ENCODE measurements at regions not wholly inside any gene's neighbourhood (a gene's known extent, or its start where the extent isn't known, plus 50 kb on each side); places are given as distances from the start of the nearest gene placed in this dataset.

DNA sequence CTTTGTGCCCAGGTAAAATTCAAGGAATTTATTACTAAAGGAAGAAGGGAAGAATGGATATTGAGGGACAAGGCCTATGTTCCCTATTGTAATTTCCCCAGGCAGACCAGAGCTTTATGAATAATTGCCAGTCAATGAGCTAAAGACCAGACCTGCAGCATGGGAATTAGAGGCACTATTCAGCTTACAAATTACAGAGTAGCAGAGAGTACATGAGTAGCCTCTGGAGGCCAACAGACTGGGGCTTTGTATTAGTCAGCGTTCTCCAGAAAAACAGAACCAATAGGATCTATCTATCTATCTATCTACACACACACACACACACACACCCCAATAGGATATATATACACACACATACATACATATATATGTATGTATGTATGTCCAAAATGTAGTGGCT, 120.0 kb upstream of the RPH3A start:
- Histone ChIP-seq H3K23ac (ENCODE audit: low read depth, low read length, poor library complexity) (no peak overlapping the region), H3K4me2 (ENCODE audit: insufficient read depth, low read length, poor library complexity, severe bottlenecking) (no peak overlapping the region), H3K14ac (ENCODE audit: low read length) (no peak overlapping the region), H2AK5ac (ENCODE audit: low read depth, low read length) (no peak overlapping the region), H2AFZ (ENCODE audit: low read length) (no peak overlapping the region), H3K4me1 (ENCODE audit: control insufficient read depth in 2 of 2, insufficient read depth in 1 of 2, low read depth in 1 of 2, low read length in 2 of 2) (no peaks in the 10 kb centered on the region), H2BK5ac (ENCODE audit: low read length) (no peak overlapping the region), H3K27ac (replicated peaks; ENCODE audit: low read length) (no peak overlapping the region), H3K9ac (ENCODE audit: low read depth, low read length, poor library complexity) (no peak overlapping the region), H3K9me3 (replicated peaks in 1 of 2; ENCODE audit: control insufficient read depth in 2 of 2, insufficient read depth in 1 of 2, low read depth in 1 of 2, low read length in 2 of 2) (no peaks in the 10 kb centered on the region), H3K4me3 (ENCODE audit: low read length in 2 of 2) (no peak overlapping the region), H3K36me3 (replicated peaks in 1 of 2; ENCODE audit: control insufficient read depth in 2 of 2, insufficient read depth in 2 of 2, low read length in 2 of 2) (no peaks in the 10 kb centered on the region), H2BK15ac (ENCODE audit: low read length) (no peak overlapping the region), H4K91ac (ENCODE audit: low read depth, low read length, poor library complexity) (no peak overlapping the region), H3K18ac (ENCODE audit: low read length) (no peak overlapping the region), H2BK12ac (ENCODE audit: low read length) (no peak overlapping the region), H3K79me1 (ENCODE audit: low read depth, low read length) (no peaks in the 10 kb centered on the region), H3K27me3 (ENCODE audit: control insufficient read depth in 3 of 3, insufficient read depth in 3 of 3, low read depth in 1 of 3, low read length in 3 of 3) (peaks cover 0 to 31% (median 0%) of the 10 kb centered on the region in 3 experiments), H3K4ac (ENCODE audit: low read length) (no peak overlapping the region), H4K8ac (ENCODE audit: low read depth, low read length) (no peak overlapping the region), H2BK120ac (ENCODE audit: low read depth, low read length) (no peak overlapping the region)
- no CpG with 5 or more reads among the region's 1 CpG for WGBS, 2 donors (ENCODE audit: extremely low coverage in 2 of 2, insufficient read length in 2 of 2, insufficient replicate concordance in 1 of 2)
- no peak for DNase-seq (ENCODE audit: low spot score)

GRCh38 chr12:112674539-112674938, 117.0 kb upstream of the RPH3A start:
- Histone ChIP-seq H2AK5ac (ENCODE audit: low read depth, low read length) (no peak overlapping the region), H2BK15ac (ENCODE audit: low read length) (no peak overlapping the region), H2BK5ac (ENCODE audit: low read length) (no peak overlapping the region), H3K23ac (ENCODE audit: low read depth, low read length, poor library complexity) (no peak overlapping the region), H2AFZ (ENCODE audit: low read length) (no peak overlapping the region), H2BK120ac (ENCODE audit: low read depth, low read length) (no peak overlapping the region), H3K27ac (replicated peaks; ENCODE audit: low read length) (no peak overlapping the region), H3K4me1 (ENCODE audit: control insufficient read depth in 2 of 2, insufficient read depth in 1 of 2, low read depth in 1 of 2, low read length in 2 of 2) (no peaks in the 10 kb centered on the region), H3K36me3 (replicated peaks in 1 of 2; ENCODE audit: control insufficient read depth in 2 of 2, insufficient read depth in 2 of 2, low read length in 2 of 2) (no peaks in the 10 kb centered on the region), H4K8ac (ENCODE audit: low read depth, low read length) (no peak overlapping the region), H3K9me3 (replicated peaks in 1 of 2; ENCODE audit: control insufficient read depth in 2 of 2, insufficient read depth in 1 of 2, low read depth in 1 of 2, low read length in 2 of 2) (no peaks in the 10 kb centered on the region), H3K4ac (ENCODE audit: low read length) (no peak overlapping the region), H3K18ac (ENCODE audit: low read length) (no peak overlapping the region), H4K91ac (ENCODE audit: low read depth, low read length, poor library complexity) (no peak overlapping the region), H3K4me3 (ENCODE audit: low read length in 2 of 2) (no peak overlapping the region), H3K9ac (ENCODE audit: low read depth, low read length, poor library complexity) (no peak overlapping the region), H3K4me2 (ENCODE audit: insufficient read depth, low read length, poor library complexity, severe bottlenecking) (no peak overlapping the region), H3K79me1 (ENCODE audit: low read depth, low read length) (no peaks in the 10 kb centered on the region), H2BK12ac (ENCODE audit: low read length) (no peak overlapping the region), H3K27me3 (ENCODE audit: control insufficient read depth in 3 of 3, insufficient read depth in 3 of 3, low read depth in 1 of 3, low read length in 3 of 3) (peaks cover 0 to 34% (median 0%) of the 10 kb centered on the region in 3 experiments), H3K14ac (ENCODE audit: low read length) (no peak overlapping the region)
- DNase-seq (ENCODE audit: low spot score), result no peak
- WGBS, 2 donors (ENCODE audit: extremely low coverage in 2 of 2, insufficient read length in 2 of 2, insufficient replicate concordance in 1 of 2), result no CpG with 5 or more reads among the region's 2 CpGs

GRCh38 chr12:112676507-112676906, 115.0 kb upstream of the RPH3A start:
- H3K9me3 ChIP-seq (replicated peaks in 1 of 2; ENCODE audit: control insufficient read depth in 2 of 2, insufficient read depth in 1 of 2, low read depth in 1 of 2, low read length in 2 of 2), result no peaks in the 10 kb centered on the region
- H2BK120ac ChIP-seq (ENCODE audit: low read depth, low read length), result no peak overlapping the region
- H4K91ac ChIP-seq (ENCODE audit: low read depth, low read length, poor library complexity), result no peak overlapping the region
- H3K4me1 ChIP-seq (ENCODE audit: control insufficient read depth in 2 of 2, insufficient read depth in 1 of 2, low read depth in 1 of 2, low read length in 2 of 2), result no peaks in the 10 kb centered on the region
- no peak overlapping the region for H2BK15ac ChIP-seq (ENCODE audit: low read length)
- no peak overlapping the region for H3K14ac ChIP-seq (ENCODE audit: low read length)
- H3K36me3 ChIP-seq (replicated peaks in 1 of 2; ENCODE audit: control insufficient read depth in 2 of 2, insufficient read depth in 2 of 2, low read length in 2 of 2), result no peaks in the 10 kb centered on the region
- H2AFZ ChIP-seq (ENCODE audit: low read length), result no peak overlapping the region
- no peak overlapping the region for H3K27ac ChIP-seq (replicated peaks; ENCODE audit: low read length)
- no peak overlapping the region for H3K4me3 ChIP-seq (ENCODE audit: low read length in 2 of 2)
- H3K9ac ChIP-seq (ENCODE audit: low read depth, low read length, poor library complexity), result no peak overlapping the region
- no peaks in the 10 kb centered on the region for H3K79me1 ChIP-seq (ENCODE audit: low read depth, low read length)
- DNase-seq (ENCODE audit: low spot score), result no peak
- peaks cover 0 to 45% (median 0%) of the 10 kb centered on the region in 3 experiments for H3K27me3 ChIP-seq (ENCODE audit: control insufficient read depth in 3 of 3, insufficient read depth in 3 of 3, low read depth in 1 of 3, low read length in 3 of 3)
- H4K8ac ChIP-seq (ENCODE audit: low read depth, low read length), result no peak overlapping the region
- H2AK5ac ChIP-seq (ENCODE audit: low read depth, low read length), result no peak overlapping the region
- no peak overlapping the region for H3K4ac ChIP-seq (ENCODE audit: low read length)
- no peak overlapping the region for H3K18ac ChIP-seq (ENCODE audit: low read length)
- no peak overlapping the region for H2BK5ac ChIP-seq (ENCODE audit: low read length)
- H3K23ac ChIP-seq (ENCODE audit: low read depth, low read length, poor library complexity), result no peak overlapping the region
- WGBS, 2 donors (ENCODE audit: extremely low coverage in 2 of 2, insufficient read length in 2 of 2, insufficient replicate concordance in 1 of 2), result no CpG with 5 or more reads among the region's 4 CpGs
- H2BK12ac ChIP-seq (ENCODE audit: low read length), result no peak overlapping the region
- no peak overlapping the region for H3K4me2 ChIP-seq (ENCODE audit: insufficient read depth, low read length, poor library complexity, severe bottlenecking)

DNA sequence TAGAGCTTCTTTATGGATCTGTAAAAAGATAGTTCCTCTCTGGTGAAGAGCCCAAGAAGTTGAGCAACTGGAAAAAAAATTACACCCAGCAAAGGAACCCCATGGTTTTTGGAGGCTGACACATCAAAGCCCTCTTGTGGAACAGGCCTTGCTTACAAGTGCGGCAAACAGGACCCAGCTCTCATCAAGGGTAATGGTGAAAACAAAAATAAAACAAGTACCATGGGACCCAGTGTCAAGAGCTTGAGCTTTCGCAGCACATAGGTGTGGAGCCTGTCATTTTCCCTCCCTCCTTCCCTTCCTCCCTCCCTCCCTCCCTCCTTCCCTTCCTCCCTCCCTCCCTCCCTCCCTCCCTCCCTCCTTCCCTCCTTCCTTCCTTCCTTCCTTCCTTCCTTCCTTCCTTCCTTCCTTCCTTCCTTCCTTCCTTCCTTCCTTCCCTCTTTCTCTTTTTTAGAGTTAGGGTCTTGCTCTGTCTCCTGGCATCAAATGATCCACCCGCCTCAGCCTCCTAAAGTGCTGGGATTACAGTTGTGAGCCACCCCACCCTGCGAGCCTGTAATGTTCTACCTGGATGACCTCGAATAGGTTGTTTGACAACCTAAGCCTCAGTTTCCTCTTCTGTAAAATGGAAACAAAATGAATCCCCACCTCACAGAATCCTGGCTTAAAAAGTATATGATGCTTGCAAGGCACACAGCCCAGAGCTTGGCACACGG, 114.3 kb upstream of the RPH3A start:
- Histone ChIP-seq H2BK15ac (ENCODE audit: low read length) (no peak overlapping the region), H4K8ac (ENCODE audit: low read depth, low read length) (no peak overlapping the region), H4K91ac (ENCODE audit: low read depth, low read length, poor library complexity) (no peak overlapping the region), H3K9me3 (replicated peaks in 1 of 2; ENCODE audit: control insufficient read depth in 2 of 2, insufficient read depth in 1 of 2, low read depth in 1 of 2, low read length in 2 of 2) (no peaks in the 10 kb centered on the region), H2AFZ (ENCODE audit: low read length) (no peak overlapping the region), H3K27ac (replicated peaks; ENCODE audit: low read length) (no peak overlapping the region), H3K18ac (ENCODE audit: low read length) (no peak overlapping the region), H3K4me1 (ENCODE audit: control insufficient read depth in 2 of 2, insufficient read depth in 1 of 2, low read depth in 1 of 2, low read length in 2 of 2) (no peaks in the 10 kb centered on the region), H3K9ac (ENCODE audit: low read depth, low read length, poor library complexity) (no peak overlapping the region), H3K36me3 (replicated peaks in 1 of 2; ENCODE audit: control insufficient read depth in 2 of 2, insufficient read depth in 2 of 2, low read length in 2 of 2) (no peaks in the 10 kb centered on the region), H3K79me1 (ENCODE audit: low read depth, low read length) (no peaks in the 10 kb centered on the region), H3K23ac (ENCODE audit: low read depth, low read length, poor library complexity) (no peak overlapping the region), H2BK5ac (ENCODE audit: low read length) (no peak overlapping the region), H2AK5ac (ENCODE audit: low read depth, low read length) (no peak overlapping the region), H3K4ac (ENCODE audit: low read length) (no peak overlapping the region), H3K4me3 (ENCODE audit: low read length in 2 of 2) (no peak overlapping the region), H3K4me2 (ENCODE audit: insufficient read depth, low read length, poor library complexity, severe bottlenecking) (no peak overlapping the region), H3K14ac (ENCODE audit: low read length) (no peak overlapping the region), H2BK12ac (ENCODE audit: low read length) (no peak overlapping the region), H2BK120ac (ENCODE audit: low read depth, low read length) (no peak overlapping the region), H3K27me3 (ENCODE audit: control insufficient read depth in 3 of 3, insufficient read depth in 3 of 3, low read depth in 1 of 3, low read length in 3 of 3) (peaks cover 0 to 49% (median 0%) of the 10 kb centered on the region in 3 experiments)
- WGBS, 2 donors (ENCODE audit: extremely low coverage in 2 of 2, insufficient read length in 2 of 2, insufficient replicate concordance in 1 of 2), result no CpG with 5 or more reads among the region's 6 CpGs
- DNase-seq (ENCODE audit: low spot score), result no peak

All from neuronal stem cell (in vitro differentiated cells).